Mesenchymal stem cell (in vitro differentiated cells and primary cell): ENCODE measurements at regions not wholly inside any gene's neighbourhood (a gene's known extent, or its start where the extent isn't known, plus 50 kb on each side); places are given as distances from the start of the nearest gene placed in this dataset.

ENCODE experiments used
- DNase-seq: peaks from one replicate; pipeline ENCODE4 v3.0.0-alpha.2; 2013
- H2AFZ ChIP-seq: one replicate; pipeline ENCODE4 v1.6.1; 2013; ENCODE audit warnings: low read depth, mild to moderate bottlenecking, control low read depth, inconsistent platforms, low read length, moderate library complexity
- H2AK5ac ChIP-seq: 2 replicates; pipeline ENCODE4 v1.6.1; 2013; ENCODE audit warnings: low read length, moderate library complexity, mild to moderate bottlenecking, inconsistent platforms; ENCODE audit not compliant: severe bottlenecking
- H2BK120ac ChIP-seq: one replicate; pipeline ENCODE4 v1.6.1; 2013; ENCODE audit warnings: low read depth, mild to moderate bottlenecking, inconsistent platforms, low read length, moderate library complexity
- H2BK12ac ChIP-seq, 2 experiments: one replicate each; pipeline ENCODE4 v1.6.1; 2013; ENCODE audit warnings: inconsistent platforms in 2 of 2, low read length in 2 of 2, mild to moderate bottlenecking in 2 of 2, moderate library complexity in 2 of 2, control low read depth in 1 of 2
- H2BK15ac ChIP-seq: one replicate; pipeline ENCODE4 v1.6.1; 2013; ENCODE audit warnings: mild to moderate bottlenecking, low read depth, inconsistent platforms; ENCODE audit not compliant: poor library complexity, severe bottlenecking
- H2BK5ac ChIP-seq: 2 replicates; pipeline ENCODE4 v1.6.1; 2013; ENCODE audit warnings: low read depth, mild to moderate bottlenecking, low read length, control low read depth, inconsistent platforms; ENCODE audit not compliant: poor library complexity, severe bottlenecking
- H3K14ac ChIP-seq, 2 experiments: one replicate each; pipeline ENCODE4 v1.6.1; 2013; ENCODE audit warnings: inconsistent platforms in 2 of 2, low read length in 2 of 2, control low read depth in 1 of 2, mild to moderate bottlenecking in 1 of 2, moderate library complexity in 1 of 2
- H3K18ac ChIP-seq, 2 experiments: one replicate each; pipeline ENCODE4 v1.6.1; 2013; ENCODE audit warnings: inconsistent platforms in 2 of 2, low read length in 2 of 2, control low read depth in 1 of 2, low read depth in 1 of 2, mild to moderate bottlenecking in 1 of 2
- H3K23ac ChIP-seq, 2 experiments: one replicate each; pipeline ENCODE4 v1.6.1; 2013; ENCODE audit warnings: inconsistent platforms in 2 of 2, low read length in 2 of 2, mild to moderate bottlenecking in 2 of 2, moderate library complexity in 2 of 2, control low read depth in 1 of 2
- H3K27ac ChIP-seq: 2 replicates; pipeline ENCODE4 v1.5.1; 2013; ENCODE audit warnings: mild to moderate bottlenecking, moderate library complexity, low read length, control low read depth, inconsistent platforms; ENCODE audit not compliant: poor library complexity, severe bottlenecking
- H3K27me3 ChIP-seq, 2 experiments: 2 replicates each; pipeline versions ENCODE4 v1.6.1 to v1.7.0; 2013; ENCODE audit warnings: low read length in 2 of 2, mild to moderate bottlenecking in 2 of 2, moderate library complexity in 2 of 2, control low read depth in 1 of 2, inconsistent platforms in 1 of 2; ENCODE audit not compliant: control insufficient read depth in 1 of 2, insufficient read depth in 1 of 2
- H3K36me3 ChIP-seq, 2 experiments: 2 replicates each; pipeline versions ENCODE4 v1.6.1 to v1.7.0; 2013; ENCODE audit warnings: low read length in 2 of 2, control low read depth in 1 of 2, inconsistent platforms in 1 of 2, low read depth in 1 of 2, mild to moderate bottlenecking in 1 of 2; ENCODE audit not compliant: insufficient read depth in 2 of 2, control insufficient read depth in 1 of 2
- H3K4ac ChIP-seq, 2 experiments: one replicate each; pipeline ENCODE4 v1.6.1; 2013; ENCODE audit warnings: inconsistent platforms in 2 of 2, low read length in 2 of 2, mild to moderate bottlenecking in 2 of 2, moderate library complexity in 2 of 2, control low read depth in 1 of 2, low read depth in 1 of 2
- H3K4me1 ChIP-seq: 2 replicates; pipeline ENCODE4 v1.6.1; 2013; ENCODE audit warnings: low read depth, low read length, control low read depth; ENCODE audit not compliant: control insufficient read depth, insufficient read depth
- H3K4me2 ChIP-seq: 2 replicates; pipeline ENCODE4 v1.6.1; 2013; ENCODE audit warnings: low read length, mild to moderate bottlenecking, inconsistent platforms; ENCODE audit not compliant: poor library complexity, severe bottlenecking
- H3K4me3 ChIP-seq, 2 experiments: 2 replicates each; pipeline versions ENCODE4 v1.5.1 to v1.7.0; 2013; ENCODE audit warnings: low read length in 2 of 2, mild to moderate bottlenecking in 2 of 2, control low read depth in 1 of 2, low read depth in 1 of 2; ENCODE audit not compliant: insufficient read depth in 1 of 2
- H3K79me1 ChIP-seq: replicated peaks from 2 replicates; pipeline ENCODE4 v1.6.1; 2013; ENCODE audit warnings: mild to moderate bottlenecking, control low read depth, low read length, inconsistent platforms; ENCODE audit not compliant: poor library complexity, severe bottlenecking
- H3K9ac ChIP-seq: 2 replicates; pipeline ENCODE4 v1.7.0; 2013; ENCODE audit warnings: mild to moderate bottlenecking, low read length, moderate library complexity
- H3K9me3 ChIP-seq: 2 replicates; pipeline ENCODE4 v1.7.0; 2013; ENCODE audit warnings: mild to moderate bottlenecking, low read length; ENCODE audit not compliant: control insufficient read depth
- H4K8ac ChIP-seq: one replicate; pipeline ENCODE4 v1.6.1; 2013; ENCODE audit warnings: inconsistent platforms, mild to moderate bottlenecking, low read length, moderate library complexity
- H4K91ac ChIP-seq: one replicate; pipeline ENCODE4 v1.6.1; 2013; ENCODE audit warnings: mild to moderate bottlenecking, low read length, inconsistent platforms
- WGBS: methylation state at CpG from one replicate; pipeline ENCODE4 v1.1.7; 2013; ENCODE audit warnings: mixed read lengths; 5-methylcytosine and 5-hydroxymethylcytosine counted together

GRCh38 chr3:147675761-147676160 lies 266.6 kb downstream of the ZIC1 start:
- H4K8ac ChIP-seq, result no peak overlapping the region
- H3K79me1 ChIP-seq, result no peaks in the 10 kb centered on the region
- H2AFZ ChIP-seq, result no peak overlapping the region
- H3K27me3 ChIP-seq, result no peaks in the 10 kb centered on the region
- H2BK5ac ChIP-seq, result no peak overlapping the region
- no peak overlapping the region for H3K27ac ChIP-seq
- H2BK12ac ChIP-seq, result no peak overlapping the region
- no peak overlapping the region for H2AK5ac ChIP-seq
- H3K4me3 ChIP-seq, result no peak overlapping the region
- no peaks in the 10 kb centered on the region for H3K4me1 ChIP-seq
- H3K14ac ChIP-seq, result no peak overlapping the region
- no peak overlapping the region for H3K4ac ChIP-seq
- H3K9me3 ChIP-seq, result no peaks in the 10 kb centered on the region
- WGBS, result no CpG with 5 or more reads among the region's 2 CpGs
- H3K23ac ChIP-seq, result no peak overlapping the region
- H3K18ac ChIP-seq, result no peak overlapping the region
- no peak overlapping the region for H2BK120ac ChIP-seq
- DNase-seq, result no peak
- no peak overlapping the region for H3K4me2 ChIP-seq
- no peak overlapping the region for H2BK15ac ChIP-seq
- H3K36me3 ChIP-seq, result no peaks in the 10 kb centered on the region
- no peak overlapping the region for H3K9ac ChIP-seq
- no peak overlapping the region for H4K91ac ChIP-seq

GRCh38 chr3:147680837-147681483 lies 271.8 kb downstream of the ZIC1 start:
- H3K23ac ChIP-seq, result no peak overlapping the region
- no peak for DNase-seq
- no peak overlapping the region for H2BK5ac ChIP-seq

GRCh38 chr3:147688868-147689267 lies 279.7 kb downstream of the ZIC1 start:
- Histone ChIP-seq H3K36me3 (no peaks in the 10 kb centered on the region), H3K79me1 (no peaks in the 10 kb centered on the region), H2BK120ac (no peak overlapping the region), H3K14ac (no peak overlapping the region), H3K4ac (no peak overlapping the region), H3K23ac (no peak overlapping the region), H3K9ac (no peak overlapping the region), H3K4me1 (no peaks in the 10 kb centered on the region), H3K4me3 (no peak overlapping the region), H3K27me3 (no peaks in the 10 kb centered on the region), H2BK12ac (no peak overlapping the region), H4K91ac (no peak overlapping the region), H3K27ac (no peak overlapping the region), H2BK15ac (no peak overlapping the region), H3K18ac (no peak overlapping the region), H3K9me3 (no peaks in the 10 kb centered on the region), H2AK5ac (no peak overlapping the region), H3K4me2 (no peak overlapping the region), H2AFZ (no peak overlapping the region), H2BK5ac (no peak overlapping the region), H4K8ac (no peak overlapping the region)
- no peak for DNase-seq
- 86% methylated on average over 1 of the region's 1 CpG for WGBS

More at GRCh38 chr3:147680837-147681483, 271.8 kb downstream of the ZIC1 start:
- Histone ChIP-seq H2BK15ac (no peak overlapping the region), H3K9me3 (no peaks in the 10 kb centered on the region), H3K36me3 (no peaks in the 10 kb centered on the region), H3K4me2 (no peak overlapping the region), H2BK12ac (no peak overlapping the region), H3K14ac (no peak overlapping the region), H2AFZ (no peak overlapping the region), H4K91ac (no peak overlapping the region), H2BK120ac (no peak overlapping the region), H3K27ac (no peak overlapping the region), H3K4ac (no peak overlapping the region), H3K18ac (no peak overlapping the region), H3K9ac (no peak overlapping the region), H2AK5ac (no peak overlapping the region), H3K4me3 (no peak overlapping the region), H4K8ac (no peak overlapping the region), H3K79me1 (no peaks in the 10 kb centered on the region), H3K27me3 (no peaks in the 10 kb centered on the region), H3K4me1 (no peaks in the 10 kb centered on the region)
- WGBS, result 50% methylated on average over 5 of the region's 6 CpGs

- no peak overlapping the region for H2BK15ac ChIP-seq
- no peak overlapping the region for H3K18ac ChIP-seq
- H2BK5ac ChIP-seq, result no peak overlapping the region
- no peaks in the 10 kb centered on the region for H3K4me1 ChIP-seq
- no peaks in the 10 kb centered on the region for H3K79me1 ChIP-seq
- no peak overlapping the region for H3K27ac ChIP-seq
- no peak overlapping the region for H3K9ac ChIP-seq
- DNase-seq, result peak; percentile 23
- H3K4ac ChIP-seq, result no peak overlapping the region
- no peak overlapping the region for H2BK120ac ChIP-seq
- no peak overlapping the region for H2BK12ac ChIP-seq
- no peaks in the 10 kb centered on the region for H3K36me3 ChIP-seq
- no peak overlapping the region for H4K8ac ChIP-seq
- H4K91ac ChIP-seq, result no peak overlapping the region
- H2AFZ ChIP-seq, result no peak overlapping the region
- H2AK5ac ChIP-seq, result no peak overlapping the region
- H3K27me3 ChIP-seq, result no peaks in the 10 kb centered on the region
- H3K4me2 ChIP-seq, result no peak overlapping the region
- H3K14ac ChIP-seq, result no peak overlapping the region
- peak overlapping the region in 1 of 2 experiments; percentile 27 for H3K4me3 ChIP-seq
- 100% methylated on average over 1 of the region's 2 CpGs for WGBS
- no peaks in the 10 kb centered on the region for H3K9me3 ChIP-seq
- H3K23ac ChIP-seq, result no peak overlapping the region
Measured at GRCh38 chr3:147699175-147699838, 290.1 kb downstream of the ZIC1 start.
